Right renal cortex interstitium (tissue), 3 donors: ENCODE measurements at regions not wholly inside any gene's neighbourhood (a gene's known extent, or its start where the extent isn't known, plus 50 kb on each side); places are given as distances from the start of the nearest gene placed in this dataset.
"Not testable (repeated sequence)": the region's sequence is repeated elsewhere in the genome, so short reads cannot be mapped to it uniquely, and the experiment has no call there.

Source experiments
- DNase-seq, 3 donors: peaks; one replicate each; pipeline ENCODE4 v3.0.0-alpha.2; 2013; ENCODE audit warnings: low read depth in 3 of 3, low spot score in 2 of 3

DNA sequence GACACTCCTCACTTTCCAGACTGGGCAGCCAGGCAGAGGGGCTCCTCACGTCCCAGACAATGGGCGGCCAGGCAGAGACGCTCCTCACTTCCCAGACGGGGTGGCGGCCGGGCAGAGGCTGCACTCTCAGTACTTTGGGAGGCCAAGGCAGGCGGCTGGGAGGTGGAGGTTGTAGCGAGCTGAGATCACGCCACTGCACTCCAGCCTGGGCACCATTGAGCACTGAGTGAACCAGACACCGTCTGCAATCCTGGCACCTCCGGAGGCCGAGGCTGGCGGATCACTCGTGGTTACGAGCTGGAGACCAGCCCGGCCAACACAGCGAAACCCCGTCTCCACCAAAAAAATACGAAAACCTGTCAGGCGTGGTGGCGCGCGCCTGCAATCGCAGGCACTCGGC lies 134.1 kb upstream of the BOD1L1 start:
- not testable (repeated sequence) for DNase-seq

DNA sequence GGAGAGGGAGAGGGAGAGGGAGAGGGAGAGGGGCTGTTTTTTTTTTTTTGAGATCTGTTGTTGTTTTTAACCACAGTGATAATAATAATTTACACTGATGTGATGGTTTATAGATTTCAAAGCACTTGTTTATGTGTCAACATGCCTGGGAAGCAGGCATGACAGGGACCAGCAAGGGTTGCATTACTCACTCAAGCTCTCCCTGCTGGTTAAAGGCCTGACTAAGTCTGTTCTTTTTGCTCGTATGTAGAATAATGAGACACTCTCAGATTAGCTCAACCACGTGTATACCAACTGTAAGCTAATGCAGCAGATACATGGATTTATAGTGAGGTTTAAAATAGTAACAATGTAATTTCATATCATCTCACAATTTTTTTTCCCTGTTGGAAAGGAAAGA lies 134.6 kb upstream of the BOD1L1 start:
- DNase-seq, result no peak

DNA sequence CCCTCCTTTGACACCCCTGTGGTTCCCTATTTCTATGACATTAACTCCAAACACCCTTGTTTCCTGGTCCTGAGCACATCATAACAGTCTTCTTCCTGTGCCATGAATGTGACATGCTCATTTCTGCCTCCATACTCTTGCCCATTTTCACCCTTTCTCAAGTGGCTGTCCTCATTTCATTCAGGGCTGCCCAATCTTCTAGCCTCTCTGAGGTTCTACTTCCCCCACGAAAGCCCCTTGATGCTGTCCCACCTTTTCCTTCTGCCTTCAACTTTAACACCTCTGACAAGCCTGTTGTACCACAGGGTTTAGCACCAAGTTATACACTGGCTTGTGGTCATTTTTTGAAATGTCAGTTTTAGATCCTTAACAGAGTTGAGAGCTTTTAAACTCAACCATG lies 136.2 kb upstream of the BOD1L1 start:
- no peak for DNase-seq

DNA sequence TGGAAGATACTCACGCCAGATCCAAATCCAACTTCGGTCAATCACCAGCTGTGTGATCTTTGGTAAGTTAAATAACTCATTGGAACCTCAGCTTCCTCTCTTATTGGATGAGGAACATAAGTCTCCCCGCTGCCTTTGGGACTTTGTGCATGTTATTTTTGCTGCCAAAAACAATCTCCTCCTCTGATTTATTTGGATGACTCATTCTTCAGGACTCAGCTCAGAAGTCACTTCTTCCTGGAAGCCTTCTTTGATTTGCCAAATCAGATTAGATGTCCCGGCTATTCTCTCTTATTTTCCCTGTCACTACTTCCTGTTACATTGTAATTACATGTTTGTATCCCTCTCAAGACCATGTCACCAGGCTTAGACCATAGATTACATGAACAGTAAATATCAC lies 138.0 kb upstream of the BOD1L1 start:
- DNase-seq, result no peak

DNA sequence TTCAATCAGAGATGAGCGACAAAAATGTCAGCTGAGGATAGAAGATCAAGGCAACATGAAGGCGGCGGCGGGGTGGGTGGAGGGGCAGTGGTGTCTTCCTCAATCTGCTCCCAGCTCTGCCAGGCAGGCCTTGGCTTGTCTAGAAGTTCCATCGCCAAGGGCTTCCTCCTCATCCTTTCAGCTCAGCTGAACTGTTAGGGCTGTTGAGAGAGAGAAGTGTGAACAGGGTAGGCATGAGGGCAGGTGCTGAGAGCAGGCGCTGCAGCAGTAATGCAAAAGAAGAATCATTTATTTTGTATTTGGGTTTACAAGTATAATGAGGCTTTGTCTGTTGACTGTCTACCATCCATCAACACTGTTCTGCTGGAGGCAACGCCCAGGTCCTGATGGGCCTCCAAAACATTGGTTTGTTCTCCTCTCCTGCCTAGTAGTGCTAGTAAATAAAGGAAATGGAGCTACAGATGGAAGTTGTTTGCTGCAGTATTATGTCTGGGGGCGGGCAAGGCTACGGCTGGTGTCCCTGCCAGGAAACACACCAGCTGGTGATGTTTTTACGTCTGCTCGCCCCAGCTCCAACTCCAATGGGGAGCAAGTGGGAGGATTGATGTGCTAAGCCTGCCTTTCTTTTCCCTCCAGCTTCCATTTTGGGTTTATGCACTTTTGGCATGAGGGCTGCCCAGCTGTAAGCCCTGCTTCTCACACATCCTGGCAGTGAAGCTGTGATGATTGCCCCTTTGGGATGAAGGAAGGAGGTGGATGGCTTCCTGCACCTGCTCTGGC lies 139.4 kb upstream of the BOD1L1 start:
- no peak for DNase-seq

DNA sequence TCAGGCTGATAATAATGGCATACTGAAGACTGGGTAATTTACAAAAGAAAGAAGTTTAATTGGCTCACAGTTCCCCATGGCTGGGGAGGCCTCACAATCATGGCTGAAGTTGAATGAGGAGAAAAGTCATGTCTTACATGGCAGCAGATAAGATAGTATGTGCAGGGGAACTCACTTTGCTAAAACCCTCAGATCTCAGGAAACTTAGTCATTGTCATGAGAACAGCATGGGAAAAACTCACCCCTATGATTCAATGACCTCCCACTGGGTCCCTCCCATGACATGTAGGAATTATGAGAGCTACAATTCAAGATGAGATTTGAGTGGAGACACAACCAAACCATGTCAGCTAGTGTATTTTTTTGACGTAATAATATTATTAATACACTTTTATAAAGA lies 149.8 kb upstream of the BOD1L1 start:
- DNase-seq, result no peak

DNA sequence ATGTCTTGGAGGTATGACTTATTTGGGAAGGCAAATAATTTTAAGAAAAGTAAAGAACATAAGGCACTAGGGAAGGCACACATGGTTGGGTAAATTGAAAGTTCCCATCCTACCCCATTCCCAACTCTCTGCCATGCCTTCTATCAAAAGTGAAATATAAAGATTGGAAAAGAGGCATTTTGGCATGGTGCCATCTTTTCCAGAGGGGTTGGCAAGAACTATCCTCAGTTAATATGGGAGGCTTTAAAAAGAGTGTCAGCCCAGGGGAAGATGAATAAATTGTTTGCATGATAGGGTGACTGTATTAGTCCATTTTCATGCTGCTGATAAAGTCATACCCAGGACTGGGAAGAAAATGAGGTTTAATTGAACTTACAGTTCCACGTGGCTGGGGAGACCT lies 150.8 kb upstream of the BOD1L1 start:
- DNase-seq, result no peak

DNA sequence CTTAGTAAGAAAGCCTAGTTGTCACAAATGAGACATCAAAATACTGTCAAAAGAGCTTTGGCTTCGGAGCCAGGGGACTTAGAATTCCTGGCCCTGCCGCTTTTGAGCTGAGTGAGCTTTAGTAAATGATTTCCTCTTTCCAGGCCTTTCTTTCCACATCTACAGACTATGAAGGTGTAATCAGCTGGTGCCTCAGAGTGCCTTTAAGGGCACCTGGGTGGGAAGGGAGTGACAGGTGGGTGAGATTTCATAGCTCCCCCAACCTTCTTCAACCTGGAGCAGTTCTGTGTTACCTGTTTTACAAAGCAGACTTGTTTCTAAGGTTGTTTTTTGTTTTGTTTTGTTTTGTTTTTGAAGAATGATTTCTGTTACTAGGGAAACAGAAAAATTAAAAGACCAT lies 154.7 kb upstream of the BOD1L1 start:
- peak in 1 of 3 donors; percentile 0 for DNase-seq

DNA sequence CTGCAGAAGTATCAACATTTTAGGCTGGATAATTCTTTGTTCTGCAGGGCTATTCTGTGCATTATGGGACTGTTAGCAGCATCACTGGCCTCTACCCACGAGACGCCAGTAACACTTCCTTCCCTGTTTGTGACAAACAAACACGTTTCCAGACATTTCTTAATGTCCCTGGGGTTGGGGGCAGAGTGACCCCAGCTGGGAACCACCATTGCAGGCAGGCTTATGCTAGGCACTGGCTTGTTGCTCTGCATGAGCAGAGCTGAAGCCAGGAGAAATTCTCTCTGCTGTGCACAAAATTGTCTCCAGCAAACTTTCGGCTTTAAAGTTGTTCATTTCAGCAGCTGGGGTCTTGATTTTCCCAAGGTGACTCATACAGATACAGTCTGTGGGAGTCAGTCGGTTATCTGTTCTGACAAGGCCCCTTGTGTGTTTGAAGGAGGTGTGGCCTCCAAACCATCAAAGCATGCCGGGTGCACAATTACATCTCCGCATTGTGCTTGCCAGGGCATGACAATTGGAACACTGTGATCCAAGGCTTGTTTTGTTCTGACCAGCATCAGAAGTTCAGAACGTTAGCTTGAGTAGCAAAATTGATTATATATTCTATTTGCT lies 156.4 kb upstream of the BOD1L1 start:
- peak in 1 of 3 donors; percentile 1 for DNase-seq

DNA sequence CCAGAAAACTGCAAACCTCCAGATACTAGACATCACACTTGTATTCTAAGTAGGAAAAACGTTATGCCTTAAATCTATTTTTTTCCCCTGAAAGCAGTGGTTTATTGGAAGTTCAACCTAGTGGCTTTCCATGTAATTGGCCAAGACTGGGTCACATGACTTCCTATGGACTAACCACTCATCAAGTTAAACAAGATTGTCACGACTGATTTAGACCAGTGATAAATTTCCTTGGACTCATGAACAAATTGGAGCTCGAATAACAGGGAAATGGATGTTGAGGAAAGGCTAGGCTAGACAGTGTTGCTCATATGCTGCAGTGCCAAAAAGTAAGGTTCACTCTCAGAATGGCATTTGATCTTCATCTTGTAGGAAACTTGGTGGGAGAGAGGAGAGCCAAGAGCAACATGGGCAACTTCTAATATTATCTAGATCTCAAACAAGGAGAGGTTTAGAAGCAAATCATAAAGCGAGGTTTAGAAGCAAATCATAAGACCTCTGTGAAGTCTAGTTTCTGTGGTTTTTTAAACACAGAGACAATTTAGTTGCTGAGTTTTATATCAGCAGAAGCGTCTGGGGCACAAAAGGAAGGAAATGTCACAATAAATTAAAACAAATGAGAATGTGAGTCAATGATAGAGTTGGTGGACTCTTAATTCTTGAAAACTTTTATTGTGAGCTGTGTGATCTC lies 165.6 kb upstream of the BOD1L1 start:
- no peak for DNase-seq

DNA sequence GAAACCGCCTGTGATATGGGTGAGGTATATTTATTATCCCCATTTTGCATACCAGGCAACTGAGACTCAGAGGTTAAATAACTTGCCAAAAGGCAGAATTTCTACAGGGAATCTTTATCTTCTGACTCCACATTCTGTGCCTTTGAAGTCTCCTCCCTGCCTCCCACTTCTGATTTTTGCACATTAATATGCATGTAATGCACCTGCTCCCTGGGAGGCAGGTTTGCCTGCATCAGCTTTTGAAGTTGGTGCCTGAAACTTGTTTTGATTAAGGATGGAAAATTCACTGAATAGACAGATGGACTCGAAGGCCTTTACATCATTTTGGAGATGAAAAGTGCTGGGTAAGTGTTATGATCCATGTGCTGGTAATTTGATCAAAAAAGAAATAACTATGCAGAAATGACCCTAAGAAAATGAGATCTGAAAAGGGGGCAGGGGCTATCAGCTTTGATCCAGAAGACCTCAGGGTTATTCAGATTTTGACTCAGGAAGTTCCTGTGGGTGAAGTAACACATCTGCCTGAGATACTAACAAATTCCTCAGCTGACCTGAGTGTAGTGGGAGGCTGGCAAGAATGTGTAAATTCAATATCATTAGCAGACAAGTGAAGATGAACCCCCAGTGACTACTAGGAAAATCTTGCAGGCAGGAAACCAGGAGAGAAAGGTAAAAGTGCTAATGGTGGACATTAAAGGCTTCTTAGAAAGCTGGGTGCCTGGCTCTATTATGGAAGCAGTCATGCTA lies 167.5 kb upstream of the BOD1L1 start:
- no peak for DNase-seq

DNA sequence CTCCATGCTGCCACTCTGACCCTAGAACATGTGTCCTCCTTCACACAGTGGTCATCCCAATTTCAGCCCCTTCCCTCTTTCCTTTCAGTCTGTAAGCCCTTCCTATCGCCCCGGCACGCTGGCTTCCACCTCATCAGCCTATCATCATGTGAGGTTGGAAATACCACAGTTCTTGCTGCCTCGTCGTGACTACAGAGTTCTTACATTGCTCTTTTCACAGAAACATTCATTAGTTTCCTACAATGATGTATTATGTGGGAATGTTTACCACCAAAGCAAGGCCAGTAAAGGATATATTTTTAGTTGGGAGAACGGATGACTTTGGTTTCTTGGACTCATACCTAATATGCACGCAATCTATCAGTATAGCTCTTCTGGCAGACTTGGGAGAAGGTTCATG lies 169.5 kb upstream of the BOD1L1 start:
- DNase-seq, result no peak

DNA sequence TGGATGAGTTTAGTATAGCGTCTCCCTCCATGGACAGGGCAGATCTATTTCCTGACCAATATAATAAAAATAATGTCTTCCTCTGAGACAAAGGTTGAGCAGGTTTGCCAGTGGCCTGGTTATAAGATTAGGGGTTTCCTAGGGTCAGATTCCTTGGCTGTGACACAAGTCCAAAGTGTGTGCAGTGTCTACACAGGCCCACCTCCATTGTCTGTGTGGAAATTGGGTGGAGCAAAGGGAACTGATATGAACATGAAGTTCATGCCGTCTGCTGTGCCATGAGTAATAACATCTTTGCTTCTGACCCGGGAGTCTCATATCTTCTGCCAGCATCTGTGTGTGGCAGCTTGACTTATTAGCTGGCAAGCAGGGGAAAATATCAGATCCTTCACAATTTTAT lies 187.7 kb upstream of the BOD1L1 start:
- DNase-seq, result no peak

DNA sequence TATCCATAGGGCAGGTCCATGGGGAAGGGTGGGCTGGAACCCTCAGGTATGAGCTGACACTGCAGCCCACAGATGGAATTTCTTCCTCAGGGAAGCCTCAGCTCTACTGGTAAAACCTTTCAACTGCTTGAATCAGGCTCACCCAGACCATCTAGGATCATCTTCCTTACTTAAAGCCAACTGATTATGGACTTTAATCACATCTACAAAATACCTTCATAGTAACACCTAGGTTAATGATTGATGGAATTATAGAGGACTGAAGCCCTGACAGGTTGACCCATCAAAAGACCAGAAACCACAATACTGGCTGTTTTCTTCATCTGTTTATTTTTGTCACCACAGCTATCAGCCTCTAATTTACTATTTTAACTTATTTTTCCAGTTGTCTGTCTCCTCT lies 188.9 kb upstream of the BOD1L1 start:
- DNase-seq, result no peak

DNA sequence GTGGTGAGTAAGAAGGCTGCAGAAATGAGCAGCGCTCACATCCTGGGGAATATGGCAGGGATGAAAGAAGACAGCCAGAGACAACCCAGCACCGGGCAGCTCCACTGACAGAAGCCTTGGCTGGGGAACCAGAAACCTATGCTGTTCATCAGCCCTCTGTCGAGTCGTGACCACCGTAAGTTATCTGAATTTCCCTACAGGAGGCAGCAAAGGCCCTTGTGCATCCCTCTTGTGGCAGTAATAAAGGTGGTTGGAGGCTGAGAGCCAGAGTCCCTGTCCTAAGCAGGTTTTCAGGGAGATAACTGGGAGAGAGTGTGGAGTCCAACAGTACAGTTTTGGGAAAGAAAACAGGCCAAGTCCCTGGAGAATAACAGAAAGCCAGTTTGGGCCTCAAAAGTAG lies 194.0 kb upstream of the BOD1L1 start:
- DNase-seq, result no peak

DNA sequence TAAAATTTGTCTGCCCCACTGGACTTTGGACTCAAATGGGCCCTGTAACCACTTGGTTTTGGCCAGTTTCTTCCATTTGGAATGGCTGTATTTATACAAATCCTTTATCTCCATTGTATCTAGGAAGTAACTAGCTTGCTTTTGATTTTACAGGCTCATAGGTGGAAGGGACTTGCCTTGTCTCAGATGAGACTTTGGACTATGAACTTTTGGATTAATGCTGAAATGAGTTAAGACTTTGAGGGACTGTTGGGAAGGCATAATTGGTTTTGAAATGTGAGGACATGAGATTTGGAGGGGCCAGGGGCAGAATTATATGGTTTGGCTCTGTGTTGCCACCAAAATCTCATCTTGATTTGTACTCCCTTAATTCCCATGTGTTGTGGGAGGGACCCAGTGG lies 198.3 kb upstream of the BOD1L1 start:
- DNase-seq, result not testable (repeated sequence)

DNA sequence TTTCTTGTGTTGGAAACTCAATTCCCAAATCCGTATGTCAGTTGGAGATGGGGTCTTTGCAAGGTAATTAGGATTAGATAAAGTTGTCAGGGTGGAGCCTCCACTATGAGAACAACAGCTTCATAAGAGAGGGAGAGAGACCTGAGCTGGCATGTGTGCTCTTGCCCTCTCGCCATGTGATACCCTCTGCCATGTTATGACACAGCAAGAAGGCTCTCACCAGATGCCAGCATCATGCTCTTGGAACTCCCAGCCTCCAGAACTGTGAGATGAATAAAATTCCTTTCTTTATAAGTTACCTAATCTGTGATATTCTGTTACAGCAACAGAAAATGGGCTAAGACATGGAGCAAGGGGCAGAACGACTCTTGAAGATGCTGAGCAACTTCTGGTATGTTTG lies 201.9 kb upstream of the BOD1L1 start:
- DNase-seq, result no peak

DNA sequence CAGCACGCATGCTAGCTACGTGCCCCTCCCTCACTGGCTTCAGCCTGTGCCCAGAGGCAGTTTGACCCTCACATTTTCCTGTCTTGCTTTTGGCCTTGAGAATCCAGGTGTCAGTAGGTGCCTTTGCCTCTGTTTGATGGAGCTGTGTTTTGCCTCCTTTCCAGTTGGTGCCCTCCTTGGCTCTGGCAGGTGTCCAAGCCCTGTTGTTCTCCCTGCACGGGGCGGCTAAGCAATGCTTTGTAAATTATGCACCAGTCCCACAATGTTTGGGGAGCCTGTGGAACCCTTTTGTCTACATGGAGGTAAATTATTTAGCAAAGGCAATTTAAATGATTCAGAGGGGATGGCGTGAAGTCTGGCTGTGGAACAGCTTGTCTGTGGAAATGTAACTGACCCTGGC lies 202.9 kb upstream of the BOD1L1 start:
- no peak for DNase-seq

DNA sequence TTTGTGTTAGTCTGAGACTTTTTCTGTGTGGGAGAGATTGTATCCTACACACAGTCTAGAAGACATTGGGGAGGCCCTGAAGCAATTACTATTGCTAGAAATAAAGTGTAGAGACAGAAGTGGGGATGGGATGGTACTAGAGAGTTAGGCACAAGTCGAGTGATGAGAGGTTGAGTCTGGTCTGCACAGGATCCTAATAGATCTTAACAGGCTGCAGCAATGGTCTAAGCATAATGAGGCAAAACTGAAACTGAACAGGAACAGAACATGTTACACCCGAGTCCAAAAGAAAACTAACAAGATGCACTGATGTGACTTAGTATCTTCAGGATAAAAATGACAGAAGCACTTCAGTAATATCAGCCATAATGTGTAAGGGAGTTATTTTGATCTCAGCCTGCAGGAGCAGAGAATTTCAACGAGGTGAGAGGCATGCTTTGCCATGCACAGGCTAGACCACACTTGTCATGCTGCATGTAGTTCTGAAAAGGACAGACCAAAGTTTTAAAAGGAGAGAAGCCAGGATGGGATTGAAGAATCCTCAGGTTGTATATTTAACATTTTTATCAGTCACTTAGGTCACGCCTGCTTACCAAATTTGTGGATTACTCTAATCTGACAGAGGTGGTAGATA lies 205.8 kb upstream of the BOD1L1 start:
- DNase-seq, result no peak

DNA sequence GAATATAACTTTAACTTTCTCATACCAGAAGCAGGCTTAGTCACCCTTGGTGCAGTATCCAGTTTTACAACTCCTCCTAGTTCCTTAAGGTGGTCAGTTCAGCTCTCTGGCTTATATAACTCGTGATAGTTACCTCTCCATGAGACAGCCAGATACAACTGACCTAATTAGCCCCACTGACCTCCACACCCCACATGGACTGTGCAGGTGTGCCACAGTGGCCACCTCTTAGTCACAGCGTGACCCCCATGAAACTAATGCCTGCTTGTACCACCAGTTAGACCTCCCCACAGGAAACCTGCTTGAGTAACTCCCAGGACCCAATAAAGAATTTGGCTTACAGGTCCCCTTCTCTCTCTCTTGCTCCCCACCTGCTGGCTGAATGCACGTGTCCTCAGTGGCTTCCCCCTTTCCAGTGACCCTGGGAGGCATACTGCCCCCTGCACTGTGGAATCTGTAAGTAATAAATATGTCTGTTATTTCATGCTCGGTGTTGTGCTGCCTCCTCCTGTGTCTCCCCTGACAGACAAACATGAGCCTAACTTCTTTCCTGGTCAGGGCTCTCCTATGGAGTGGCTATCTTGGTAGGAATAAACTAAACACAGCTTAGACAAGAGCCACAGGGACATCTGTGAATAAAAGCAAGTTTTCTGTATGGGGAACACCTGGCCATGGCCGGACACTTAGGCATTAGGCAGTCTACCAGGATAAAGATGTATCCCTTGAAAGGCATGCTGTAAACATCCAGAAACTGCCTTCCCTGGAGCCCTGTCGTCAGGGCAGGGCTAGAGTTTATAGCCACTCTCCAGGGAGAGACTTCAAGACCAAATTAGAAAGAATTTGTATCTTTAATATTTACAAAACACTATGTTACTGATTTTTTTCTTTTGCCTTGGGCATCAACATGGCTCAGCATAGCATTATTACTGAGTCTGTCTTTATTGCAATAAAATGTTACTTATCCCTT lies 209.7 kb upstream of the BOD1L1 start:
- DNase-seq, result no peak
